GM18508 (cell line): ENCODE measurements at regions not wholly inside any gene's neighbourhood (a gene's known extent, or its start where the extent isn't known, plus 50 kb on each side); places are given as distances from the start of the nearest gene placed in this dataset.

ENCODE experiments used
- ATAC-seq: cut with Tn5 transposase; IDR thresholded peaks from one replicate; pipeline ENCODE4 v1.9.1; 2021; ENCODE audit warnings: moderate number of reproducible peaks; ENCODE audit not compliant: insufficient read depth, unreplicated experiment

DNA sequence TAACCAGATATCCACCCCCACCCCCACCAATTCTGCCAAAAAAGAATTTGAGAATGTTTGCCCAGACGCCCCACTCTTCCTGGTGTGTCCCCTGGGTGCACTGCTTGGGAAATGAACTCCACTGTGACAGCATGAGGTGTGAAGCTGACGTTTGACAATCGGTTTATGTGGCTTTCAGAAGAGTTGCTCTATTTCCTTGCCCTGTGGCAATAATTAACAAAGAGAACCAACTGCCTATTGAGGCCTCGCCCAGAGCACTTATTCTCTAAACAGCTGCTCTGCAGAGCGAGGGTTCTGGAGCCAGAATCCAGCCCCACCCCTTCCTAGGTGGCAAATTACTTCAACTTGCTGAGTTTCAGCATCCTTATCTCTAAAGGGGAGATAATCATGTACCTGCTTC, 115.8 kb upstream of the SIX3 start:
- peak; percentile 68 for ATAC-seq

DNA sequence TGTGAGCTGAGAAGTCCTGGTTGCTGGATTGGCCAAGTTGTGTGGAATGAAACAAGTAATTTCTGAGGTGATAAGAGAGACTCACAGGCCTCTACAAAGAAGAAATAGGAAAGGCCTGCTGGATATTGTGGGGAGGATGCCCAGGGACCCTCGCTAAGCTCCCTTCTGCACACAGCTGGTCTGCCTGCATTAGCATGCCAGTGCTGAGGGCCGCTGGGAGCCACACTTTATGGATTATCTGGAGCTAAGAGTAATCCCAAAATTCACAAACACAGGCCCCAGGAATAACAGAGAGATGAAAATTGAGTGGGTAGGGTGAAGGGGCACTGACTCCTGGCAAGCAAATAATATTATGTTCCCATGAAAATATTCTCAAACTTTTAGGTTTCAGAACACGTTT, 114.9 kb upstream of the SIX3 start:
- no peak for ATAC-seq

DNA sequence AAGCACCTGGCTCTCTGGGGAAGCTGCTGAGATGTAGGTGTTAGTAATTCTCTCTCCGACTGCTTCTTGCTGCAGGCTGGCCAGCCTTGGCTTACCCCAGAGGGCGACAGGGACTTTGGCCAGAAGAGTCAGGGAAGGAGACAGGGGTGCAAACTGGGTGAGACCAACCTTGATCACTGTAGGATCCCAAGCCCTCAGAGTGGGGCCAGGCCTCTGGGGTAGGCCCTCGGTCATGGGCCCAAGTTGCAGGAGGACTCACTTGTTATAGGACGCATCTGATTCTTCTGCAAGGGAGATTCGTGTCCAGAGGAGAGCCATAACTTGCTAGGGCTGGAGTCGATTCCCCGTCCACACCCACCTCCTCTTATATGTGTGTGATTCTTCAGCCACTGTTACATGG, 111.7 kb upstream of the SIX3 start:
- ATAC-seq, result no peak

DNA sequence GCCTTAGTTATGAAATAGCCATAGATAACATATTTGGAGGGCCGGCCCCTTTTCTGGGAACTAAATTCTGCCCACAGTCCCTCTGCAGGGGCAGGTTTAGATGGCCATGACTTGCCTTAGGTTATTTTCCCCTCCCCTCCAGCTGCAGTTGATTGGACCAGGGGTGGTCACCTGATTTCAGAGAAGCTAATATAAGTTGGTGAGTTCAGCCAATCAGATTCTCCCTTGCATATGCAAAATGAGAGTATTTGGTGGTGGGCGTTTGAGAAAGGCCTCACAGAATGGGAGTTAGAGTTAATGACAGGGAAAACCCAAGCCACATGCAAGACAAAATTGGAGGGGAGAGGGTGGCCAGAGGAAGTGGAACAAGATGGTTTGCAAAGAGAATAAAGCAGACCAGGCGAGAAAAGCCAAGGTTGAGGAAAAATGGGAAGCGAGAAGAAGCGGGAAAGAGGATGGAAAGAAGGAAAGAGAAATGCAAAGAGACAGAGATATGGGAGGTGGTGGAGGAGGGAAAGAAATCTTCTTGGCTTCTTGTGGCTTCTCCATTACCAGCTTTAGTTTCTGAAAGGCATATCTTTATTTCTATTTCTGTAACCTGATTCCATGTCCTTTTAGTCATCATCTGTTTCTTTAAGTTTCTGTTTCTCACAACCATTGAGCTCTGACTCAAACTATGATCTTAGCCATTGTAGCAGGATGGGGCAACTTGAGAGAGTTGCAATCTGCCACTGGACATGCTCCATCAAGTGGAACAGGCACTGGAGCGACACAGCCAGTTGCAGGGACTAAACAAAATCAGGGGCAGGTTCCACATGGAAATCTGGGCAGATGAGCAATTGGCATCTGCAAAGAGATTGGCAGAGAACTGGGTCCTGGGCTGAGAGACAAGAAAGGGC, 108.1 kb upstream of the SIX3 start:
- no peak for ATAC-seq

DNA sequence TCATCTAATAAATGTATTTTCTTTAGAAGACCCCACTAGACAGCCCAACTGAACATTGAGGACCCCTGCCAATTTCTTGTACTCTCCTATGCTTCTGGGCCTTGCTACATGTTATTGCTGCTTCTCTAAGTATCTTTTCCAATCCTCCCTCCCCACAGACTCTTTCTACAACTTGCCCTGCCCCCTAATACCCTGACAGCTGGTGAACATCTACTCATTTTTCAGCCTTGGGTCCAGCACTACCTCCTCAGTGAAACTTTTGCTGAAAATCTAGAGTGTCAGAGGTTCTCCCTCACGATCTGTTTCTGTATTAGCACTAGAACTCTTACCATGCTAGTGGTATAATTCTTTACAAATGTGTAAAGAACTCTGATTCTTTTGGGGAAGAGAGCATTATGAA, 106.8 kb upstream of the SIX3 start:
- ATAC-seq, result no peak

DNA sequence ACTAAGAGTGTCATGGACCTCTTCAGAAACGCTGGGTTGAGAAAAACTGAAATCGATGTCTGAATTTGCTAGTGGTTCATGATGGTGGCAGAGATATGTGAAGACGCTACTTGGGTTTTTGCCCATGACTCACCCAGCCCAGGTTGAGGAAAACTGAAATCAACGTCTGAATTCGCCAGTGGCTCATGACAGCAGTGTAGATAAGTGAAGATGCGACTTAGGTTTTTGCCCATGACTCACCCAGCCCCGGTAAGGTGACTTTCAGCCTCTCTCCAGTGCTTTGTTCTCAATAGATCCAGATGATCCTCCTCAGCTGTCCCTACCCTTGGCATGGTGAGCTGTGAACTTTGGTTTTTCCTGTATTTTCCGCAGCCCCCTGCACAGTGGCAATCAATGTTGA, 105.3 kb upstream of the SIX3 start:
- no peak for ATAC-seq

DNA sequence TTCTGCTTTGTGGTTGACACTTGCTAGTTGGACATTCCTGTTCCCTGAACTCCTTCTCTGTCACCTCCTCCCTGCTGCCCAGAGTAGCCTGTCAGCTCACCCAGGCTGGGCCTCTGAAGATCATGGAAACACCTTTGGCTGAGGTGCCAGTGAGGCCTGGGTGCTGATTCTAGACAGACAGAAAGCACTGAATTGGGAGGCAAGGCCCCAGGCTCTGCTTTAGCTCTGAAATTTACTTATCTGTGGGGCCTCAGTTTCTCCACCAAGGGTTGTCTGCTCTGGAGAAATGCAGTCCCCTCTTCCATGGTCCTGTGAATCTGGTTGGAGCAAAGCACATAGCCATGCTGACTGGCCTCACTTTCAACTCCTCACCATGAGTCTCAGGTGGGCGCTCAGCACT, 104.6 kb upstream of the SIX3 start:
- ATAC-seq, result no peak

DNA sequence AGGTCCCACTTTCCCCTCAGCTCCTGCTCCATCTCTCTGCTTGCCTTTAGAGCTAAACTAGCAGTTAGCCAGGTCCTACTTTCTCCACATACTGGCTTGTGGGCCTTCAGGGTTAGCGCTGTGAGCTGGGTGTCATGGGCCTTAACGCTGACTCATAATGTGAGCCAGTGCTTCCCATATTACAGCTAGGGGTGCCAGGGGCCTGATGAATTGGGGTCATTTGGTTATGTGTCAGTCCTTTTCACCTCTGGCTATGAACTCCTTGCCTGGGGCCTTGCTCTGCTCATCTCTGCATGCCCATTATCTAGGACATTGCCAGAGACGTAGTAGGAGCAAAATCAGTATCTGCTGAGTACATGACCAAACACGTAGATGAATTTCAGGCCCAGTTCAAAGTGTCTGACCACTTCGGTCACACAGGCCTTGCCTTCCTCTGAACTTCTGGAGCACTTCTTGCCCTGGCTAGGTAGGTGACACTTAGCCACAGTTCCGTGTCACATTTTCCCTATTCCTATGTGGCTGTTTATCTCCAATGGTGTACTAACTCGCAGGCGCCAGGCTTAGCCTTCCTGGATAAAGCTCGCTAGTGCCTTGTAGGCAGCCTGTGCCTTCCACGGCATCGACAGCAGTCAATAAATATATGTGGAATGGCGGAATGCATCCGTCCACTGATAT, 103.2 kb upstream of the SIX3 start:
- no peak for ATAC-seq

DNA sequence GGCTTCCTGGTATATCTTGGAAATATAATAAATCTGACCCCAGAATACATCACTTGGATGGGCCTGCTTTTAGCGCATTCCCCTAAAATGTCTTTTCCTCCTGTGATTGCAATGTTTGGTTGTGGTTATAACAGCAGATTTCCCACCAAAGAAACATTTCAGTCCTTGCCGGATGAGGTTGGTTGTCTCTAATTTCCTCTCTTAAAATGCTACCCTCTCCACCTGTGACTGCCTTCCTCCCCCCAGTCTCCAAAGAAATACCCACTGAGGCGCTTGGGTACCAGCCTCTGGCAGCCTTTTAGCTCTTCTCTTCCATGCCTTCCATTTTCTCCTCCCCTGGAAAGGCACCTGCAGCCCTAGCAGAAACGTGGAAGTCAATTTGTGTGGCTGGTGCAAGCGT, 102.1 kb upstream of the SIX3 start:
- ATAC-seq, result no peak

DNA sequence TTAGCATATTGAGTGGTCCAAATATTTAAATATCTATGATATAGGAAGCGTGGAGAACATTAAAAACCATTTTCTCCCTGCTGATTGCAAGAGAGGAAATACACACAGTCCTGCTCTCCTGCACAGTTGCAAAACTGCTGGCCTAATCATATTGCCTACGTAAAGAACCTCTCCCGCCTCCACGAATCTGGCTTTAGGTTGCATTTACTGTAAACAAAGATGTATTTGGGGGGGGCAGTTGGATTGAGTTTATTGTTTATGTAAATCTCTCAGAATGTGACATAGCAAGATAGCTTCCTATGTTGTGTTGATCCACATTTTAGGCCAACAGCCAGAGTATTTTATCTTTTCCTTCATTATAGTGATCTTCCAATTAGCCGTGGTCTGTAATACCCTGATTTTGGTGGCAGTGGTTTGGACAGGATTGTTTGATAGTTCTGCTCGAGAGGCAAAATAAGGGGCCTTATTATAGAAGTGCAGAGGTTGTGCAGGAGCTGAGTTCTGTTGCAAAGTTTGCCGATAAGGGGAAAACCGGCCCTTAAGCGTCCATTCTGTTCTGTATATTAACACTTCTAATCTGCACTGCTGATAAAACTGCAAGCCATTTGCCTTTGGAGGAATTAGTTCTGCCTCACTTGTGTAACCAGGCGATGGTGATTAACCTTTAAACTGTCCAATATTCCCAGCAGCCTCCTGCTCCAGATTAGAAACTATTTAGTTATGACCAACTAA, 101.6 kb upstream of the SIX3 start:
- no peak for ATAC-seq

DNA sequence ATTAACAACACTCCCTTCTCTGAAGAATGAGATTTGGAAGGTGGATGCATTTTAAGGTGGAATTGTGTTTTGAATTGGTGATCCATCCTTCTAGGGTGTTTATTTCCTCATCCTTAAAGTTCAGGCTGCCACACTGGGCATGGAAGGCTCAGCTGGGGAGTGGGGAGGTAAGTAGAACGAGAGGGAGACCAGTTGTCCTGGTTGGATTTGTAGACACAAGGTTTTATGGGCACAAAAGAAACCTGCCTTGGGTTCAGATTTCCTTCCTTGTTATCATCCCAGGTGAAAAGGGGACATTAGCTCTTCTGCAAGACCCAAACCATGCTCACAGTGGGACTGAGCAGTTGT, 101.0 kb upstream of the SIX3 start:
- ATAC-seq, result no peak

DNA sequence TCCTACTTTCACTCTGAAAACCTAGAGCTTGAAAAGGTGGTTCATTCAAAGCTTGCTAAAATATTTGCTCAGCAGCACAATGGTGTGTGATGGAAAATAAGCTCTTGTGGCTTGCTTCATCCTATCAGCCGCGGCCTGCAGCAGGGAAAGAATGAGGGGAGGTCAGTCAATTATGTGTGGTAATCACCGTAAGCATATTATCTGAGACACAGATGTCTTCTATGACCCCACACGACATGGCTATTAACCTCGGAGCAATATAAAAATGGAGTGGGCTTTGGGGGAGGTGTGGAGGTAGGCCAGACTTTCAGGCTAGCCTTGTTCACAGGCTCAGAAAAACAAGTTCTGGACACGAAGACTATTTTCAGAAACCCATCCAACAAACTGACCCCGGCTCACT, 98.4 kb upstream of the SIX3 start:
- ATAC-seq, result no peak

DNA sequence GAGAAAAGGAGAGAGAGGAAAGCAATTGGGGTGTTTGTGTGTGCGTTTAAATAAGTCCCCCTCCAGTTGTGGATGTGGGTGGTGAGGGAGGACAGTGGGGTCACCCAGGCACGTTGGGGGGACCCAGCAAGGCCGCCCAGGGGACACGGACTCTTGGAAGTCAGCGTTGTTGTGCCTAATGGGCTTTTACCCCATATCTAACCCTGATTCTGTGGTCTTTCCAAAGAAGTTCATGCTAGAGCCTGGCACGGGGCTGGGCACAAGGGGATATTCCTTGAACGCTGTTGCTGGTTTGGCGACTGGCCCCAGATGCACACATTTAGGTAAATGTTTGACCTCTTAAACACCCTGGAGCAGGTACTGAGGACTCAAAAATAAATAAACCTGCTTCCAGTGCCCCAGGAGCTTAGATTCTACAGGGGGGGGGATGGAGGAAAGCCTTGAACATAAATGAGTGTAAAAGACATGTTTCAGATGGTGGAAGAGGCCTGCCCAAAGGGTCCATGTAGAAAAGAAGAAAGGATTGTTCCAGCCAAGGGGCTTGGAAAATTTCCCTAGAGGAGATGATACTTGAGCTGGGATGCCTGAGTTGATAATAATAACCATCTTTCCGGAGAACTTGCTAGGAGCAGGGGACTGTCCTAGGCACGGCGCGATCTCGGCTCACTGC, 97.7 kb upstream of the SIX3 start:
- no peak for ATAC-seq

DNA sequence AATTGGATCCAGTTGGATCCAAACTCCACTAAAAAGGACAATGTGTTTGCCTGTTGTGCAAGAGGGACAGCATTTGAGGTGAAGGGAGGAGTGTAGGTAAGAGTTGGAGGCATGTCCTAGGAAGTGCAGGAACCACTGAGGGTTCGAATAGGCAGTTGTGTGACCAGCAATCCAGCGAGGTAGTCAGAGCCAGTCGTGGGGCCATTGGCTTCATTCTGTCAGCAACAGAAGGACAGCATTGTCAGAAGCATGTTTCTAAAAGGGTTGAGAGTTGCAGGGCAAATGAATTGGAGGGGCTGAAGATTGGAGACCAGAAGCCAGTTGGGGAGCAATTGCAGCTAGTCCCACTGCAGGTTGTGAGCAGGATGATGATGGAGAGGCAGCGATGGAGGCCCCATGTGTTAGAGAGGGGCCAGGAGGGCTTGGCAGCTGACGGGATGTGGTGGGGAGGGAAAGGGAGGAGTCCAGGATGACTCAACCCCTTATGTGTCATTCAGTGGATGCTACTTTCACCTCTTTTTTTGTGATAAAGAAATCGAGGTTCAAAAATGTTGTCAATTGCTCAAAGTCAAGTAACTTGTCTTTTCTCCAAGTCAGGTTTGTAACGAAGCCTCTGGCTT, 96.7 kb upstream of the SIX3 start:
- no peak for ATAC-seq

DNA sequence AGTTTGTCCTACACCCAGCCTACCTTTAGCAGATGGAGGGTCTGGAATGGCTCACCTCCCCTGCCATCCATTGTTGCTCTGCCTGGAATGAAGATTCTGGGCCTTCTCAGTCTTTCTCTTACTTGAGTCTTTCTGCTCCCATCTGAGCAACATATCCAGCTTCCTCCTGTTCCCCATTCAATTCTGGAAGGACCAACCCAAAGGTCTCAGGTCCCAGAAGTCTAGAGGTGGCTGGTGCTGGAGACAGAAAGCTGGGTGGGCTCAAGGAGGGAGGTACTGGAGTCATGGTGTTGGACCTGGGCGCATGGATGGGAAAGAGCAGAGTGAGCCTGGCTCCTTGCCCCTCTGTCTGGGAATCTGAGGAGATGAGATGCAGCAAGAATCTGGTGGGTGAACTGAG, 93.5 kb upstream of the SIX3 start:
- no peak for ATAC-seq

DNA sequence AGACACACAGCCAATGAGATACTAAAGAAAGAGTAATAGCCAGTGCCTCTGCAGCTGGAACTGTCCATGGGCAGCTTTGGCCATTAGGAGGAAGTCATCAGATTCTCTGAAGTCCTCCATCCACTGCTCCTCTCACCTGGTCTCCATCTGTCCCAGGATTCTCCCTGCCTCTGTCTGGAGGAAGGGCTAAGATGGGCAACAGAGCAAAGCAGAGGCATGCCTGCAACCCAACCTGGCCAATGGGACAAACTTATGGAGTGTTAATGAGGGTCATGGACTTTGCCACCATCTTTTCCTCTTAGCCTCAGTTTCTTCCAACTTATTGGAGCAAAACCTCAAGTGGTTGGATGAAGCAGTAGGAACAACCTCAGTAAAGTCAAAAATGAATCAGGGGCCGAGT, 91.5 kb upstream of the SIX3 start:
- ATAC-seq, result no peak

DNA sequence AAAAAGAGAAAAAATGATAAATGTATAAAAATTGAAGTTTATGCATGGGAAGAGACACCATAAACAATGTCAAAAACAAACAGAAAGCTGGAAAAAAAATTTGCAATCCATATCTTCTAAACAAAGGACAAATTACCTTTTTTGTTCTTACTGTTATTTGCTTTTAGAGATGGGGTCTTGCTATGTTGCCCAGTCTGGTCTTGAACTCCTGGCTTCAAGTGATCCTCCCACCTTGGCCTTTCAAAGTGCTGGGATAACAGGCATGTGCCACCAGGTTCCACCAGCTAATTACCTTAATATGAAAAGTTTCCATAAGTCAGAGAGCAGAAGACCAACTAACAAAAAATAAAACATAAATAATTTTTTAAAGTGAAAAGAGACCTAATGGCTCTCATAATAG, 90.0 kb upstream of the SIX3 start:
- no peak for ATAC-seq

DNA sequence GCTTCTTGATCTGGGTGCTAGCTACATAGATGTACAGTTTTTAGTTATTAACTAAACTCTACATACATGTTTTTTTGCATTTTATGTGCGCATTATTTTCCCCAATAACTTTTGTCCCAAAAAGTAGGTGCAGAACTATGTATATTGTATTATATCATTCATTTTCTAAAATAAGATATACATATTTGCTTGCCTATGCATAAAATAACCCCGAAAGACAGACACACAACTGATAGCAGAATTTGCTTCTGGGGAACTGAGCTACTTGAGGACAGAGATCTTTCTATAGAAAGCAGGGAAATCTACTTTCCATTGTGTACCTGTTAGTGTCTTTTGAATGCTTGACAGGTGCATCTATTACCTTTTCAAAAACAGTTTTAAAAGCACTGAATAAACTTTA, 88.9 kb upstream of the SIX3 start:
- ATAC-seq, result no peak

DNA sequence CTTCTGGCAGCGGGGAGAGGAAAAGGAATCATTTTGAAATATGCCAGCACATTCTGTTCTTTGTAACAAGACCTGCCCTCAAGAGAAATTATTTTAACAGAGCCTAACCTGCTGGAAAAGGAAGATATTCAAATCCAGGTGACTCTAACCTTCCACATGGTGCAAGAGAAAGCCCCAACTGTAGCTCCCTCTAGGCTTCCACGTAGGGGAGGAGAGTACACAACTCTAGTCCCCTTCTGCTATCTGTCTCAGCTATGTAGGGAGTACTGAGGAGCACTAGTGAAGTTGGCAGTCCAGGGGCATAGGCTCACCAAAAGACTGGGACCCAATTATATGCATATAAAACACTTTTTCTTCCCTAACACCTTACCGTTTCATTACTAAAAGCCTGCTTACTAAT, 82.2 kb upstream of the SIX3 start:
- ATAC-seq, result no peak

DNA sequence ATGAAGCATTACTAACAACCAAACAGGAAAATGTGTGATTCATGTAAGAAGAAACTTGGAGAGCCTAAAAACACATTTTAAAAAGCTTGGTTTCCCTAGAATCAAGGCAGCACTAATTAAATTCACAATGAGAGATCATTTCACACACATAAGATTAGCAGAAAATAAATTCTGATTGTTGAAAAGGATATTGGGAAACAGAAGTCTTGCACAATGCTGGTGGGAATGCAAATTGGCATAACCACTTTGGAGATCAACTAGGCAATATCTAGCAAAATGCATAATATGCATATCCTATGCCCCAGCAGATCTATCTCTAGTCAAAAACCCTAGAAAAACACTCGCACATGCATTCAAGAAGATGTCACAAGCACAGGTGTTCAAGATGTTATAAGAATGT, 75.3 kb upstream of the SIX3 start:
- no peak for ATAC-seq
